A549 (cell line): ENCODE measurements at regions not wholly inside any gene's neighbourhood (a gene's known extent, or its start where the extent isn't known, plus 50 kb on each side); places are given as distances from the start of the nearest gene placed in this dataset.

Experiments used
- ATAC-seq, 2 experiments: fragments of 200-7000 bp in 1 of 2; fragments of >200 bp in 1 of 2; cut with Nextera tagmentation in 1 of 2; cut with Tn5 transposase in 1 of 2; 3 replicates each; pipeline versions ENCODE4 v1.8.0 to v1.9.1; 2018 to 2020; ENCODE audit warnings: mild to moderate bottlenecking in 1 of 2, moderate library complexity in 1 of 2
- CTCF ChIA-PET: fragments of 300-600 bp; sonication (Branson Sonifier 250); formaldehyde crosslinking; extraction: SDS; loops from one replicate; lab custom pipeline; 2021; ENCODE audit warnings: antibody characterized with exemption, inconsistent platforms; lab: Yijun Ruan, JAX
- POLR2A ChIA-PET: fragments of 350-600 bp; formaldehyde crosslinking; extraction: SDS; loops from one replicate; lab custom pipeline; 2021; ENCODE audit warnings: antibody characterized with exemption, inconsistent platforms; lab: Yijun Ruan, JAX
- DNase-seq, 2 experiments: peaks; one replicate each; pipeline versions ENCODE4 v3.0.0 to v3.0.0-alpha.2; 2011 to 2016; ENCODE audit warnings: low read depth in 1 of 2, low spot score in 1 of 2
- FAIRE-seq: peaks from 2 replicates; lab custom pipeline; 2011; peaks lifted over from hg19 to GRCh38; lab: Jason Lieb, UNC
- H3K27ac ChIP-seq, 2 experiments: fragments of >200 bp; sonication (Bioruptor Twin); formaldehyde crosslinking; 3 replicates each; pipeline ENCODE4 v1.5.1; 2016 to 2017
- H3K4me1 ChIP-seq: fragments of >200 bp; sonication (Bioruptor Twin); formaldehyde crosslinking; 3 replicates; pipeline ENCODE4 v1.6.1; 2016
- H3K4me2 ChIP-seq: fragments of >200 bp; sonication (Bioruptor Twin); formaldehyde crosslinking; 3 replicates; pipeline ENCODE4 v1.6.1; 2016
- H3K4me3 ChIP-seq: fragments of >200 bp; sonication (Bioruptor Twin); formaldehyde crosslinking; 3 replicates; pipeline ENCODE4 v1.5.1; 2016
- H3K9me3 ChIP-seq: fragments of >200 bp; sonication (Bioruptor Twin); formaldehyde crosslinking; 3 replicates; pipeline ENCODE4 v1.6.1; 2016
- ATOH8 ChIP-seq: fragments of 250-450 bp; sonication (Bioruptor Pico); IDR thresholded peaks from 2 replicates; pipeline ENCODE4 v1.5.0; 2020; ENCODE audit warnings: low read depth, mild to moderate bottlenecking, moderate library complexity
- CBX2 ChIP-seq: fragments of 200-600 bp; sonication (generic); IDR thresholded peaks from 2 replicates; pipeline ENCODE4 v1.6.1; 2016; ENCODE audit warnings: low read depth, mild to moderate bottlenecking, borderline replicate concordance
- CHD2 ChIP-seq: fragments of 150-350 bp; IDR thresholded peaks from 2 replicates; pipeline ENCODE4 v1.6.1; 2014; ENCODE audit warnings: low read length; ENCODE audit not compliant: partially characterized antibody
- E2F6 ChIP-seq: IDR thresholded peaks from 2 replicates; pipeline ENCODE4 v1.6.1; 2012; ENCODE audit warnings: low read depth, borderline replicate concordance
- EP300 ChIP-seq, 2 experiments: fragments of >200 bp; sonication (Bioruptor Twin); formaldehyde crosslinking; IDR thresholded peaks; 2 replicates in 1 of 2; 3 replicates in 1 of 2; pipeline ENCODE4 v1.6.1; 2016 to 2017
- FOSB ChIP-seq: fragments of 250-450 bp; sonication (Bioruptor Pico); IDR thresholded peaks from 2 replicates; pipeline ENCODE4 v1.5.0; 2020; ENCODE audit warnings: mild to moderate bottlenecking, moderate library complexity
- FOSL2 ChIP-seq, 2 experiments: fragments of 450-650 bp in 1 of 2; fragments of >200 bp in 1 of 2; sonication (Bioruptor Twin) in 1 of 2; formaldehyde crosslinking; IDR thresholded peaks; 2 replicates each; pipeline versions ENCODE4 v1.5.0 to v1.6.1; 2016 to 2020; ENCODE audit warnings: mild to moderate bottlenecking in 1 of 2, moderate library complexity in 1 of 2
- HDAC2 ChIP-seq: fragments of 200-600 bp; sonication (generic); IDR thresholded peaks from 2 replicates; pipeline ENCODE4 v1.6.1; 2016
- HOXB13 ChIP-seq: fragments of 250-450 bp; sonication (Bioruptor Pico); IDR thresholded peaks from 2 replicates; pipeline ENCODE4 v1.5.0; 2020; ENCODE audit warnings: low read depth, mild to moderate bottlenecking, moderate library complexity
- JUNB ChIP-seq: fragments of >200 bp; sonication (Bioruptor Twin); formaldehyde crosslinking; IDR thresholded peaks from 2 replicates; pipeline ENCODE4 v1.6.1; 2016
- KDM1A ChIP-seq: fragments of 200-600 bp; sonication (generic); IDR thresholded peaks from 2 replicates; pipeline ENCODE4 v1.6.1; 2016; ENCODE audit warnings: low read depth, mild to moderate bottlenecking
- MAFK ChIP-seq: fragments of 450-650 bp; IDR thresholded peaks from 2 replicates; pipeline ENCODE4 v1.6.1; 2014; ENCODE audit not compliant: partially characterized antibody
- MAX ChIP-seq: IDR thresholded peaks from 2 replicates; pipeline ENCODE4 v1.6.1; 2012
- NFE2L2 ChIP-seq: fragments of 150-350 bp; conservative IDR thresholded peaks from 2 replicates; pipeline ENCODE4 v1.6.1; 2014; ENCODE audit warnings: low read length
- NPAS2 ChIP-seq: fragments of 250-450 bp; sonication (Bioruptor Pico); IDR thresholded peaks from 2 replicates; pipeline ENCODE4 v1.8.0; 2022; ENCODE audit warnings: mild to moderate bottlenecking, moderate library complexity, borderline replicate concordance
- NR3C1 ChIP-seq: fragments of >200 bp; sonication (Bioruptor Twin); formaldehyde crosslinking; IDR thresholded peaks from 3 replicates; pipeline ENCODE4 v1.6.1; 2017
- PHF8 ChIP-seq: fragments of 200-600 bp; sonication (generic); IDR thresholded peaks from 2 replicates; pipeline ENCODE4 v1.6.1; 2016; ENCODE audit warnings: low read depth, mild to moderate bottlenecking, antibody characterized with exemption, moderate library complexity, borderline replicate concordance
- RARB ChIP-seq: fragments of 250-450 bp; sonication (Bioruptor Pico); IDR thresholded peaks from 2 replicates; pipeline ENCODE4 v1.8.0; 2021; ENCODE audit warnings: mild to moderate bottlenecking, moderate library complexity
- RCOR1 ChIP-seq: fragments of 150-350 bp; IDR thresholded peaks from 2 replicates; pipeline ENCODE4 v1.6.1; 2014; ENCODE audit warnings: antibody characterized with exemption, low read length, low read depth
- RFX5 ChIP-seq: fragments of 450-650 bp; IDR thresholded peaks from 2 replicates; pipeline ENCODE4 v1.7.1; 2014; ENCODE audit warnings: antibody characterized with exemption, mild to moderate bottlenecking, moderate library complexity
- TFCP2L1 ChIP-seq: fragments of 250-450 bp; sonication (Bioruptor Pico); IDR thresholded peaks from 2 replicates; pipeline ENCODE4 v1.5.0; 2021; ENCODE audit warnings: mild to moderate bottlenecking
- WGBS: methylation state at CpG from one replicate; pipeline ENCODE4 v1.1.6; 2017; ENCODE audit errors: missing lambda C conversion rate; 5-methylcytosine and 5-hydroxymethylcytosine counted together

DNA sequence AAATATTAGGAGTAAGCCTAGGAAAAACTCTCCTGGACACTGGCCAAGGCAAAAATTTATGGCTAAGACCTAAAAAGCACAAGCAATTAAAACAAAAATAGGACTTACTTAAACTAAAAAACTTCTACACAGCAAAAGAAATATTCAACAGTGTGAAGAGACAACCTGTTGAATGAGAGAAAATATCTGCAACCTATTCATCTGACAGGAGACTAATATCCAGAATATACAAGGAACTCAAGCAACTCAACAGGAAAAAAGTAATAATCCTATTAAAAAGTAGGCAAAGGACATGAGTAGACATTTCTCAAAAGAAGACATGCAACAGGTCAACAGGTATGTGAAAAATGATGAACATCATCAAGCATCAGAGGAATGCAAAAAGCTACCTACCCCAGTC, 431.1 kb downstream of the ZEB2 start:
- FAIRE-seq, result no peak
- Histone ChIP-seq H3K4me1 (peaks cover 18% of the 10 kb centered on the region; the same call in 2 of the 3 replicates), H3K4me3 (no peak overlapping the region), H3K9me3 (0 out of 3 replicates have a peak, but pooled peaks cover 4% of the 10 kb centered on the region), H3K4me2 (no peak overlapping the region), H3K27ac (no peak overlapping the region)
- POLR2A ChIA-PET, result no interaction called here
- no peak for DNase-seq
- CTCF ChIA-PET, result no interaction called here
- no peak for ATAC-seq
- TF ChIP-seq TFCP2L1 (CRISPR knock-in tag), result no peak
- TF ChIP-seq HDAC2, result no peak
- no peak for TF ChIP-seq ATOH8 (CRISPR knock-in tag)
- no peak for TF ChIP-seq RFX5
- no peak for TF ChIP-seq MAX
- TF ChIP-seq MAFK, result no peak
- no peak for TF ChIP-seq HOXB13 (CRISPR knock-in tag)
- no peak for TF ChIP-seq EP300 (IDR thresholded peaks at IDR 0.05)

GRCh38 chr2:144086965-144087364, 433.0 kb downstream of the ZEB2 start:
- no peak for ATAC-seq
- no peak overlapping the region for H3K4me3 ChIP-seq
- TF ChIP-seq HDAC2 (no peak), NPAS2 (CRISPR knock-in tag) (no peak), NFE2L2 (no peak), PHF8 (no peak)
- 0 out of 3 replicates have a peak, but pooled peaks cover 4% of the 10 kb centered on the region for H3K9me3 ChIP-seq
- no peak for DNase-seq
- ChIA-PET CTCF (no interaction called here), POLR2A (no interaction called here)
- no peak for FAIRE-seq
- H3K4me2 ChIP-seq, result no peak overlapping the region
- peaks cover 29% of the 10 kb centered on the region for H3K4me1 ChIP-seq
- no peak overlapping the region for H3K27ac ChIP-seq

- DNase-seq (no peak), ATAC-seq (no peak), FAIRE-seq (no peak)
- ChIA-PET CTCF (no interaction called here), POLR2A (no interaction called here)
- H3K4me2 ChIP-seq, result peak overlapping the region; percentile 42
- WGBS, result 65% methylated on average over 3 of the region's 3 CpGs
- peaks cover 29% of the 10 kb centered on the region for H3K4me1 ChIP-seq
- H3K4me3 ChIP-seq, result no peak overlapping the region
- TF ChIP-seq KDM1A (no peak), CBX2 (no peak), RCOR1 (no peak), CHD2 (no peak), HOXB13 (CRISPR knock-in tag) (no peak), FOSB (CRISPR knock-in tag) (no peak), E2F6 (no peak), RARB (CRISPR knock-in tag) (no peak)
- no peaks in the 10 kb centered on the region for H3K9me3 ChIP-seq
- H3K27ac ChIP-seq, result peak overlapping the region in 1 of 2 experiments; percentile 8; a peak in 1 of 6 replicates
Measured at GRCh38 chr2:144085016-144085415, 434.9 kb downstream of the ZEB2 start.

- Histone ChIP-seq H3K4me1 (peaks cover 37% of the 10 kb centered on the region), H3K4me3 (no peak overlapping the region)
Measured at GRCh38 chr2:144084114-144084661, 435.7 kb downstream of the ZEB2 start.

More at GRCh38 chr2:144084114-144084661, 435.7 kb downstream of the ZEB2 start:
- 26% methylated on average over 2 of the region's 2 CpGs for WGBS
- peak; percentile 5 to 39 for DNase-seq
- FAIRE-seq, result no peak
- no peak for TF ChIP-seq FOSL2 (IDR thresholded peaks at IDR 0.05)
- TF ChIP-seq FOSL2 (CRISPR knock-in tag; IDR thresholded peaks at IDR 0.05), result peak; percentile 51; the same call in 1 of the 2 replicates
- TF ChIP-seq NR3C1, result no peak
- TF ChIP-seq MAX, result 0 out of 2 replicates have a peak, but pooled peaks have one; percentile 38
- TF ChIP-seq TFCP2L1 (CRISPR knock-in tag), result no peak
- peak; percentile 42 for TF ChIP-seq JUNB
- TF ChIP-seq EP300 (IDR thresholded peaks at IDR 0.05), result no peak
- TF ChIP-seq, all 56 proteins: peak for 3
- peak overlapping the region; percentile 42 for H3K4me2 ChIP-seq
- POLR2A ChIA-PET, result no interaction called here
- no peaks in the 10 kb centered on the region for H3K9me3 ChIP-seq
- CTCF ChIA-PET, result interaction anchor here (0.6 kb wide), 1 partner anchor 53 kb away, joined by 3 read pairs; no protein-coding TSS in a partner anchor
- H3K27ac ChIP-seq, result peak overlapping the region in 1 of 2 experiments; percentile 61; a peak in 2 of 6 replicates
- ATAC-seq, result peak; percentile 58 to 74; a peak in 4 of 6 replicates
